ENCODE measurements at regions not wholly inside any gene's neighbourhood (a gene's known extent, or its start where the extent isn't known, plus 50 kb on each side); places are given as distances from the start of the nearest gene placed in this dataset.
"Not testable (repeated sequence)": the region's sequence is repeated elsewhere in the genome, so short reads cannot be mapped to it uniquely, and the experiment has no call there.

DNA sequence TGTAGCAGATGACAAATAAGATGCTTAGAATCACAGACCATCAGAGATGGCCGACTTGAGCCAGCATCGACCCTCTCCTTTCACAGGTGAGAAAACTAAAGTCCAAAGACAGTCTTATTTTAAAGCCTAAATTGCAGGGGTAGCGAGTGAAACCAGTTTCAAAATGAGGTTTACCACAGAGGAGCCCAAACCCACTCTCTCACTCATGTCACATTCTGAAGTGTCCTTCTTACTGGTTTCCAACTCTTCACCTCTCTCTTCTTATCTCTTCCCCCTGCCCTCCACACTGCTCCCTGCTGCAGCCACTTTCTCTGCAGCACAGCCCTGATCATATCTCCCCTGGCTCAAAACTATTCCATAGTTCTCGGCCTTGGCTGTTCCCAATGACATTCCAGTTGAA, 57.0 kb upstream of the NID2 start:
- Histone ChIP-seq H3K36me3 (replicated peaks; ENCODE audit: insufficient read depth, low read length) (no peaks in the 10 kb centered on the region), H3K79me2 (ENCODE audit: low read length) (no peaks in the 10 kb centered on the region), H2AFZ (ENCODE audit: low read length) (no peak overlapping the region), H3K9ac (ENCODE audit: low read length) (no peak overlapping the region), H3K9me2 (replicated peaks; ENCODE audit: insufficient read depth, low read length) (no peaks in the 10 kb centered on the region), H3K27me3 (replicated peaks; ENCODE audit: insufficient read depth, low read length) (no peaks in the 10 kb centered on the region), H3F3A (ENCODE audit: insufficient read depth, low read length) (no peaks in the 10 kb centered on the region), H3K9me3 (replicated peaks; ENCODE audit: insufficient read depth, low read length) (no peaks in the 10 kb centered on the region), H3K4me2 (ENCODE audit: low read depth, low read length) (no peak overlapping the region), H3K27ac (ENCODE audit: low read length) (no peak overlapping the region), H4K20me1 (ENCODE audit: insufficient read depth, low read length) (no peaks in the 10 kb centered on the region), H3K4me1 (ENCODE audit: low read length) (no peaks in the 10 kb centered on the region), H3K4me3 (ENCODE audit: low read length) (no peak overlapping the region)
- no peak for TF ChIP-seq CTCF (IDR thresholded peaks at IDR 0.05; ENCODE audit: low read length)
- no peak for TF ChIP-seq EZH2 (optimal IDR thresholded peaks at IDR 0.05; ENCODE audit: low read depth, low read length)
- no peak for TF ChIP-seq EZH2phosphoT487 (IDR thresholded peaks at IDR 0.05; ENCODE audit: low read length)
- DNase-seq, result no peak

GRCh38 chr14:52124791-52125684, 56.2 kb upstream of the NID2 start:
- Histone ChIP-seq H4K20me1 (ENCODE audit: insufficient read depth, low read length) (no peaks in the 10 kb centered on the region), H3K9me3 (replicated peaks; ENCODE audit: insufficient read depth, low read length) (no peaks in the 10 kb centered on the region), H3K9me2 (replicated peaks; ENCODE audit: insufficient read depth, low read length) (no peaks in the 10 kb centered on the region), H3K4me1 (ENCODE audit: low read length) (no peaks in the 10 kb centered on the region), H3K36me3 (replicated peaks; ENCODE audit: insufficient read depth, low read length) (no peaks in the 10 kb centered on the region), H3K27ac (ENCODE audit: low read length) (no peak overlapping the region), H3F3A (ENCODE audit: insufficient read depth, low read length) (no peaks in the 10 kb centered on the region), H3K4me2 (ENCODE audit: low read depth, low read length) (no peak overlapping the region), H3K79me2 (ENCODE audit: low read length) (no peaks in the 10 kb centered on the region), H3K27me3 (replicated peaks; ENCODE audit: insufficient read depth, low read length) (no peaks in the 10 kb centered on the region), H2AFZ (ENCODE audit: low read length) (no peak overlapping the region), H3K4me3 (ENCODE audit: low read length) (no peak overlapping the region), H3K9ac (ENCODE audit: low read length) (no peak overlapping the region)
- TF ChIP-seq EZH2phosphoT487 (IDR thresholded peaks at IDR 0.05; ENCODE audit: low read length) (no peak), CTCF (IDR thresholded peaks at IDR 0.05; ENCODE audit: low read length) (no peak), EZH2 (optimal IDR thresholded peaks at IDR 0.05; ENCODE audit: low read depth, low read length) (no peak)
- no peak for DNase-seq

DNA sequence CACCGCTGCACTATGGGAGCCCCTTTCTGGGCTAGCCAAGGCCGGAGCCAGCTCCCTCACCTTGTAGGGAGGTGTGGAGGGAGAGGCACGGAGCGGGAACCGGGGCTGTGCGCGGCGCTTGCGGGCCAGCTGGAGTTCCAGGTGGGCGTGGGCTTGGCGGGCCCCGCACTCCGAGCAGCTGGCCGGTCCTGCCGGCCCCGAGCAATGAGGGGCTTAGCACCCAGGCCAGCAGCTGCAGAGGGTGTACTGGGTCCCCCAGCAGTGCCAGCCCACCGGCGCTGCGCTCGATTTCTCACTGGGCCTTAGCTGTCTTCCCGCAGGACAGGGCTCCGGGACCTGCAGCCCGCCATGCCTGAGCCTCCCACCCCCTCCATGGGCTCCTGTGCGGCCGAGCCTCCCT, 53.3 kb upstream of the NID2 start:
- not testable (repeated sequence) for H3K4me2 ChIP-seq (ENCODE audit: low read depth, low read length); H3K4me3 ChIP-seq (ENCODE audit: low read length); H3K27ac ChIP-seq (ENCODE audit: low read length); H2AFZ ChIP-seq (ENCODE audit: low read length); H3K4me1 ChIP-seq (ENCODE audit: low read length); H3F3A ChIP-seq (ENCODE audit: insufficient read depth, low read length); H3K9me2 ChIP-seq (replicated peaks; ENCODE audit: insufficient read depth, low read length); DNase-seq; H3K27me3 ChIP-seq (replicated peaks; ENCODE audit: insufficient read depth, low read length); H3K9me3 ChIP-seq (replicated peaks; ENCODE audit: insufficient read depth, low read length); H3K36me3 ChIP-seq (replicated peaks; ENCODE audit: insufficient read depth, low read length); H4K20me1 ChIP-seq (ENCODE audit: insufficient read depth, low read length); H3K79me2 ChIP-seq (ENCODE audit: low read length); H3K9ac ChIP-seq (ENCODE audit: low read length)

DNA sequence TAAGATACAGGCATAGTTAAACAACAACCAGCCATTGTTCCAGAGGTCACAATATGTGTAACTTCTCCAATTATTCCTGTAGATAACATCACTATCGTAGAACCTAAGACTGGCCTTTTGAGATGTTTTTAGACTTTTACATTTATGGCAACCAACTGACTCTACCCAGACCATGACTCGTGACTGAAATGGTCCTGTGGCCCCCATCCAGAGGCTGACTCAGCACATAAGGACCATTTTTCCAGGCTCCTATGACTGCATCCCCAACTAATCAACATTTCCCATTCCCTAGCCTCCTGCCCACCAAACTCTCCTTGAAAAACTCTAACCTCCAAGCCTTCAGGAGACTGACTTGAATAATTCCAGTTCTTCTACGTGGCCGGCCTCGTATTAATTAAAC, 52.6 kb upstream of the NID2 start:
- no peaks in the 10 kb centered on the region for H3K9me3 ChIP-seq (replicated peaks; ENCODE audit: insufficient read depth, low read length)
- no peak for TF ChIP-seq EZH2 (optimal IDR thresholded peaks at IDR 0.05; ENCODE audit: low read depth, low read length)
- TF ChIP-seq CTCF (IDR thresholded peaks at IDR 0.05; ENCODE audit: low read length), result no peak
- no peak for TF ChIP-seq EZH2phosphoT487 (IDR thresholded peaks at IDR 0.05; ENCODE audit: low read length)
- no peaks in the 10 kb centered on the region for H3K9me2 ChIP-seq (replicated peaks; ENCODE audit: insufficient read depth, low read length)
- no peaks in the 10 kb centered on the region for H3K4me1 ChIP-seq (ENCODE audit: low read length)
- no peak overlapping the region for H2AFZ ChIP-seq (ENCODE audit: low read length)
- H3K4me3 ChIP-seq (ENCODE audit: low read length), result no peak overlapping the region
- H3K79me2 ChIP-seq (ENCODE audit: low read length), result no peaks in the 10 kb centered on the region
- no peaks in the 10 kb centered on the region for H3K36me3 ChIP-seq (replicated peaks; ENCODE audit: insufficient read depth, low read length)
- H3F3A ChIP-seq (ENCODE audit: insufficient read depth, low read length), result no peaks in the 10 kb centered on the region
- H3K4me2 ChIP-seq (ENCODE audit: low read depth, low read length), result no peak overlapping the region
- H4K20me1 ChIP-seq (ENCODE audit: insufficient read depth, low read length), result no peaks in the 10 kb centered on the region
- H3K27me3 ChIP-seq (replicated peaks; ENCODE audit: insufficient read depth, low read length), result no peaks in the 10 kb centered on the region
- no peak for DNase-seq
- no peak overlapping the region for H3K27ac ChIP-seq (ENCODE audit: low read length)
- H3K9ac ChIP-seq (ENCODE audit: low read length), result no peak overlapping the region

Measured in MM.1S (cell line).